Testis (tissue), 2 donors: ENCODE measurements at regions not wholly inside any gene's neighbourhood (a gene's known extent, or its start where the extent isn't known, plus 50 kb on each side); places are given as distances from the start of the nearest gene placed in this dataset.

ENCODE experiments used
- DNase-seq: peaks from one replicate; pipeline ENCODE4 v3.0.0-alpha.2; 2019
- H3K27ac ChIP-seq, 2 donors: fragments of 200-600 bp; sonication (generic); one replicate each; pipeline ENCODE4 v1.5.1; 2019
- H3K27me3 ChIP-seq: fragments of 200-600 bp; sonication (generic); one replicate; pipeline ENCODE4 v1.5.1; 2019
- H3K36me3 ChIP-seq: fragments of 200-600 bp; sonication (generic); one replicate; pipeline ENCODE4 v1.5.1; 2017; ENCODE audit warnings: low read depth; ENCODE audit errors: missing control alignments
- H3K4me1 ChIP-seq: fragments of 200-600 bp; sonication (generic); one replicate; pipeline ENCODE4 v1.5.1; 2019
- H3K4me3 ChIP-seq, 2 donors: fragments of 200-600 bp; sonication (generic); one replicate each; pipeline ENCODE4 v1.5.1; 2017 to 2019
- H3K9me3 ChIP-seq: fragments of 200-600 bp; sonication (generic); one replicate; pipeline ENCODE4 v1.5.1; 2017
- CTCF ChIP-seq, 3 experiments: fragments of 450-650 bp in 2 of 3; fragments of 200-600 bp in 1 of 3; sonication (generic) in 1 of 3; IDR thresholded peaks; one replicate each; pipeline ENCODE4 v1.5.1; 2016 to 2019; ENCODE audit warnings: antibody characterized with exemption in 3 of 3, mild to moderate bottlenecking in 2 of 3, moderate library complexity in 1 of 3
- POLR2A ChIP-seq: fragments of 450-650 bp; IDR thresholded peaks from one replicate; pipeline ENCODE4 v1.6.1; 2017; ENCODE audit warnings: antibody characterized with exemption, mild to moderate bottlenecking, moderate library complexity
- WGBS, 2 donors: methylation state at CpG; one replicate each; pipeline ENCODE4 v1.1.5; 2018; 5-methylcytosine and 5-hydroxymethylcytosine counted together
- intact Hi-C: fragments of 100-400 bp; cut with DNase I; formaldehyde crosslinking; loops from one replicate; pipeline ENCODE4 v1.15.1; 2023; ENCODE audit warnings: low total_unique reads

- H3K4me1 ChIP-seq: no peaks in the 10 kb centered on the region
- WGBS, 2 donors: 36 to 40% methylated on average over 3 of the region's 3 CpGs
- no peaks in the 10 kb centered on the region for H3K36me3 ChIP-seq
- H3K4me3 ChIP-seq: no peak overlapping the region
- TF ChIP-seq CTCF (IDR thresholded peaks at IDR 0.05): no peak
- no peak for TF ChIP-seq POLR2A
- H3K27ac ChIP-seq: no peak overlapping the region
- DNase-seq: no peak
- H3K27me3 ChIP-seq: no peaks in the 10 kb centered on the region
- no peaks in the 10 kb centered on the region for H3K9me3 ChIP-seq
- intact Hi-C loops: no loop called here
Measured at GRCh38 chr1:38616846-38617245, 242.7 kb downstream of the RRAGC start.

GRCh38 chr1:38615680-38616079, 243.9 kb downstream of the RRAGC start:
- WGBS, 2 donors: 88 to 91% methylated on average over 1 of the region's 1 CpG
- DNase-seq: no peak
- H3K4me1 ChIP-seq: no peaks in the 10 kb centered on the region
- H3K9me3 ChIP-seq: no peaks in the 10 kb centered on the region
- H3K4me3 ChIP-seq: no peak overlapping the region
- H3K36me3 ChIP-seq: no peaks in the 10 kb centered on the region
- intact Hi-C loops: no loop called here
- H3K27me3 ChIP-seq: no peaks in the 10 kb centered on the region
- TF ChIP-seq CTCF (IDR thresholded peaks at IDR 0.05): no peak
- no peak for TF ChIP-seq POLR2A
- no peak overlapping the region for H3K27ac ChIP-seq

- Histone ChIP-seq H3K9me3 (no peaks in the 10 kb centered on the region), H3K4me3 (no peak overlapping the region), H3K36me3 (no peaks in the 10 kb centered on the region), H3K4me1 (no peaks in the 10 kb centered on the region), H3K27ac (no peak overlapping the region), H3K27me3 (no peaks in the 10 kb centered on the region)
- TF ChIP-seq CTCF (IDR thresholded peaks at IDR 0.05): no peak
- TF ChIP-seq POLR2A: no peak
- DNase-seq: no peak
- intact Hi-C loops: no loop called here
- WGBS, 2 donors: 67 to 76% methylated on average over 3 of the region's 3 CpGs
Measured at GRCh38 chr1:38614861-38615260, 244.7 kb downstream of the RRAGC start.

GRCh38 chr1:38613996-38614395, 245.6 kb downstream of the RRAGC start:
- intact Hi-C loops: no loop called here
- WGBS, 2 donors: 54 to 55% methylated on average over 2 to 8 of the region's 8 CpGs
- no peaks in the 10 kb centered on the region for H3K4me1 ChIP-seq
- no peak for TF ChIP-seq CTCF (IDR thresholded peaks at IDR 0.05)
- no peak for TF ChIP-seq POLR2A
- H3K27ac ChIP-seq: no peak overlapping the region
- no peak overlapping the region for H3K4me3 ChIP-seq
- no peaks in the 10 kb centered on the region for H3K27me3 ChIP-seq
- no peak for DNase-seq
- H3K9me3 ChIP-seq: no peaks in the 10 kb centered on the region
- no peaks in the 10 kb centered on the region for H3K36me3 ChIP-seq

GRCh38 chr1:38612951-38613350, 246.6 kb downstream of the RRAGC start:
- 83 to 94% methylated on average over 6 of the region's 6 CpGs for WGBS, 2 donors
- TF ChIP-seq POLR2A (no peak), CTCF (IDR thresholded peaks at IDR 0.05) (no peak)
- Histone ChIP-seq H3K9me3 (no peaks in the 10 kb centered on the region), H3K4me3 (no peak overlapping the region), H3K36me3 (no peaks in the 10 kb centered on the region), H3K4me1 (no peaks in the 10 kb centered on the region), H3K27me3 (no peaks in the 10 kb centered on the region), H3K27ac (no peak overlapping the region)
- intact Hi-C loops: no loop called here
- DNase-seq: no peak
